ENCODE measurements at regions not wholly inside any gene's neighbourhood (a gene's known extent, or its start where the extent isn't known, plus 50 kb on each side); places are given as distances from the start of the nearest gene placed in this dataset.
"Not testable (repeated sequence)": the region's sequence is repeated elsewhere in the genome, so short reads cannot be mapped to it uniquely, and the experiment has no call there.

DNA sequence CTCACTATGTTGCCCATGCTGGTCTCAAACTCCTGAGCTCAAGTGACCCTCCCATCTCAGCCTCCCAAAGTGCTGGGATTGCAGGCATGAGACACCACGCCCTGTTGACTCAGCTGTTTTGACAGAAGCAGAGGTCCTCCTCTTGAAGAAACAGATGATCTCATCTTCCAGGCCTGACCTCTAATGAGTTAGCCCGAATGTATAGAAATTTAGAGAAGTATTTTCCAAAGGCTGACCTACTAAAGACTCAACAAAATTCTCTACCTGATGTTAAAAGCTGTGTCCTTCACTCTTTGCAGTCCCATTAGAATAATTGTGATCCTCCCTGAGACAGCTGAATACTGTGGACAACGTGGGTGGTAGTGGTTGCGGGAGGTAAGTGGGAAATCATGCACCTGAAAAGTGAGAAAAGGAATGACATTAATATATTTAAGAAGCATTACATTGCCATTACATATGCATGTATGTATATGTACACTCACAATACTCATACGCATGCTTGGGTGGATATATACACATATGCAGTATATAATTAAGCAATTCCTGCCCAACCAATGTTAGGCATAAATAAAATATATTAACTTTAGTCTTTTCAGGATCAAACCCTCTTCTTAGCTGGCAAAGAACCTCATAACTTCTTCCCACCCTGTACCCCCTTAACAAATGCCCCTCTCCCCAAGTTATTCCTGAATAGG lies 204.6 kb upstream of the NR2F2 start:
- Mint-ChIP-seq H3K27me3 (ENCODE audit: low read depth) (no peaks in the 10 kb centered on the region), H3K27ac (no peak overlapping the region), H3K4me3 (no peak overlapping the region), H3K4me1 (ENCODE audit: low read depth) (no peaks in the 10 kb centered on the region), H3K9me3 (no peaks in the 10 kb centered on the region), H3K36me3 (ENCODE audit: low read depth) (no peaks in the 10 kb centered on the region)

- Mint-ChIP-seq H3K4me1 (ENCODE audit: low read depth) (no peaks in the 10 kb centered on the region), H3K9me3 (no peaks in the 10 kb centered on the region), H3K4me3 (no peak overlapping the region), H3K27ac (no peak overlapping the region), H3K36me3 (ENCODE audit: low read depth) (no peaks in the 10 kb centered on the region), H3K27me3 (ENCODE audit: low read depth) (no peaks in the 10 kb centered on the region)
These were observed 203.6 kb upstream of the NR2F2 start for GRCh38 chr15:96126859-96127258.

GRCh38 chr15:96130734-96131133 lies 199.8 kb upstream of the NR2F2 start:
- Mint-ChIP-seq H3K4me1 (ENCODE audit: low read depth) (no peaks in the 10 kb centered on the region), H3K36me3 (ENCODE audit: low read depth) (no peaks in the 10 kb centered on the region), H3K4me3 (no peak overlapping the region), H3K27me3 (ENCODE audit: low read depth) (no peaks in the 10 kb centered on the region), H3K27ac (no peak overlapping the region), H3K9me3 (no peaks in the 10 kb centered on the region)

- H3K4me3 Mint-ChIP-seq = no peak overlapping the region
- no peak overlapping the region for H3K27ac Mint-ChIP-seq
- H3K9me3 Mint-ChIP-seq = no peaks in the 10 kb centered on the region
- no peaks in the 10 kb centered on the region for H3K4me1 Mint-ChIP-seq (ENCODE audit: low read depth)
- H3K36me3 Mint-ChIP-seq (ENCODE audit: low read depth) = no peaks in the 10 kb centered on the region
- H3K27me3 Mint-ChIP-seq (ENCODE audit: low read depth) = no peaks in the 10 kb centered on the region
These were observed 198.4 kb upstream of the NR2F2 start for GRCh38 chr15:96132126-96132525.

DNA sequence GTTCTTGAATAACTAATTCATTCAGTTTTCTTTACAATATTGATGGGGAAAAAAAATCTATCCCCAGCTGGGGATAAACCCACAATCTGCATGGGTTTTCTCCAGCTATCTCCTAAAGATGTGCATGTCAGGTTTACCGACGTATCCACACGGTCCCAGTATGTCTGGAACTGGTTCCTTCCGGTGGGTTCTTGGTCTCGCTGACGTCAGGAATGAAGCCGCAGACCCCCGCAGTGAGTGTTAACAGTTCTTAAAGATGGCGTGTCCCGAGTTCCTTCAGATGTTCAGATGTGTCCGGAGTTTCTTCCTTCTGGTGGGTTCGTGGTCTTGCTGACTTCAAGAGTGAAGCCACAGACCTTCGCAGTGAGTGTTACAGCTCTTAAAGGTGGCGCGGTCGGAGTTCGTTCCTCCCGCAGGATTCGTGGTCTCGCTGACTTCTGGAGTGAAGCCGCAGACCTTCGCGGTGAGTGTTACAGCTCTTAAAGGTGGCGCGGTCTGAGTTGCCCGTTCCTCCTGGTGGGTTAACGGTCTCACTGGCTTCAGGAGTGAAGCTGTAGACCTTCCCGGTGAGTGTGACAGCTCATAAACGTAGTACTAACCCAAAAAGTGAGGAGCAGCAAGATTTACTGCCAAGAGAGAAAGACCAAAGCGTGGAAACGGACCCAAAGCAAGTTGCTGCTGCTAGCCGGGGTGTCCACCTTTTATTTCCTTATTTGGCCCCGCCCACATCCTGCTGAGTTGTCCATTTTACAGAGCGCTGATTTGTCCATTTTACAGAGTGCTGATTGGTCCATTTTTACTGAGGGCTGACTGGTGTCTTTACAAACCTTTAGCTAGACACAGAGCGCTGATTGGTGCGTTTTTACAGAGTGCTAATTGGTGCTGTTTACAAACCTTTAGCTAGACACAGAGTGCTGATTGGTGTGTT lies 195.1 kb upstream of the NR2F2 start:
- no peaks in the 10 kb centered on the region for H3K4me1 Mint-ChIP-seq (ENCODE audit: low read depth)
- H3K27me3 Mint-ChIP-seq (ENCODE audit: low read depth) = no peaks in the 10 kb centered on the region
- H3K9me3 Mint-ChIP-seq = peaks cover 4% of the 10 kb centered on the region
- H3K4me3 Mint-ChIP-seq = no peak overlapping the region
- H3K36me3 Mint-ChIP-seq (ENCODE audit: low read depth) = no peaks in the 10 kb centered on the region
- H3K27ac Mint-ChIP-seq = no peak overlapping the region

- H3K4me1 Mint-ChIP-seq (ENCODE audit: low read depth) = no peaks in the 10 kb centered on the region
- no peaks in the 10 kb centered on the region for H3K27me3 Mint-ChIP-seq (ENCODE audit: low read depth)
- H3K4me3 Mint-ChIP-seq = no peak overlapping the region
- H3K9me3 Mint-ChIP-seq = peaks cover 4% of the 10 kb centered on the region
- H3K27ac Mint-ChIP-seq = no peak overlapping the region
- H3K36me3 Mint-ChIP-seq (ENCODE audit: low read depth) = no peaks in the 10 kb centered on the region
These were observed 191.5 kb upstream of the NR2F2 start for GRCh38 chr15:96138985-96139384.

DNA sequence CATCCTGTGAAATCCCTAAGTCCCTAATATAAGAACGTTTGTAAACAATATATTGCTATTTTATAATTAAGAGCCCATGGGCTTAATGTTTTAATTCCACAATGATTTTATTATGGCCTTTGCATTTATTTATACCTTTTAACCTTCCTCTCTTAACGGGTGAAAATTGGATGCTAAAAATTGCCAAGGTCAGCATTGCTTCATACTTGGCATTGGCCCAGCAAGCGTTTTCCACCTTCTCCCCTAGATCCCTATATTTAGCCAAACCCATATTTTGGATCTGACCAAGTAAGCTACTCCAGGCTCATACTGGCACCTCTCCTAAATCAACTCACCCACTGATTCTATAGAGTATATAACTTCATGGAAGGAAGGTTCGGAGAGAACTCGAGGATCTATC lies 188.0 kb upstream of the NR2F2 start:
- no peaks in the 10 kb centered on the region for H3K4me1 Mint-ChIP-seq (ENCODE audit: low read depth)
- H3K36me3 Mint-ChIP-seq (ENCODE audit: low read depth) = no peaks in the 10 kb centered on the region
- H3K9me3 Mint-ChIP-seq = peaks cover 4% of the 10 kb centered on the region
- no peak overlapping the region for H3K27ac Mint-ChIP-seq
- H3K27me3 Mint-ChIP-seq (ENCODE audit: low read depth) = no peaks in the 10 kb centered on the region
- H3K4me3 Mint-ChIP-seq = no peak overlapping the region

DNA sequence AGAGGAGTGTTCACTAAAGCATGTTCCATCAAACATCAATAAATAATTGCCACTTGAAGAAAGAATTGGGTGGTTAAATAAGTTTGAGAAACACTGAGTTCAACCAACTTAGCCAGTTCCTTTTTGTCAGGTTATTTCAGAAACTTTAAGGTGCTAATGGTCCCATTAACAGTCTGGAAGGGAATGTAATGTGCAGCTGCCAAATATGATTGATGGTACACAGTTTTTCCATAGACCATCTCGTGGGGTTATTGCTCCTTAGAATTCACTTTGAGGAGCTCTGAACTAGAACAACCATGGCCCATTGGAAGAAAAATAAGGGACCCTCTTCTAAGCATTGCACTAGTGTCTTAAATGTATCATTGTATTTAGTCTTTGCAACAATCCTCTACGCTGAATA lies 185.8 kb upstream of the NR2F2 start:
- H3K4me3 Mint-ChIP-seq = no peak overlapping the region
- no peaks in the 10 kb centered on the region for H3K36me3 Mint-ChIP-seq (ENCODE audit: low read depth)
- H3K4me1 Mint-ChIP-seq (ENCODE audit: low read depth) = no peaks in the 10 kb centered on the region
- H3K27ac Mint-ChIP-seq = no peak overlapping the region
- no peaks in the 10 kb centered on the region for H3K27me3 Mint-ChIP-seq (ENCODE audit: low read depth)
- no peaks in the 10 kb centered on the region for H3K9me3 Mint-ChIP-seq

GRCh38 chr15:96146726-96147125 lies 183.8 kb upstream of the NR2F2 start:
- Mint-ChIP-seq H3K9me3 (no peaks in the 10 kb centered on the region), H3K27me3 (ENCODE audit: low read depth) (no peaks in the 10 kb centered on the region), H3K4me1 (ENCODE audit: low read depth) (no peaks in the 10 kb centered on the region), H3K27ac (no peak overlapping the region), H3K36me3 (ENCODE audit: low read depth) (no peaks in the 10 kb centered on the region), H3K4me3 (no peak overlapping the region)

GRCh38 chr15:96147267-96147666 lies 183.2 kb upstream of the NR2F2 start:
- Mint-ChIP-seq H3K36me3 (ENCODE audit: low read depth) (no peaks in the 10 kb centered on the region), H3K9me3 (no peaks in the 10 kb centered on the region)

GRCh38 chr15:96150254-96150653 lies 180.2 kb upstream of the NR2F2 start:
- H3K4me3 Mint-ChIP-seq = no peak overlapping the region
- H3K27ac Mint-ChIP-seq = no peak overlapping the region
- H3K36me3 Mint-ChIP-seq (ENCODE audit: low read depth) = no peaks in the 10 kb centered on the region
- H3K4me1 Mint-ChIP-seq (ENCODE audit: low read depth) = no peaks in the 10 kb centered on the region
- no peaks in the 10 kb centered on the region for H3K9me3 Mint-ChIP-seq
- no peaks in the 10 kb centered on the region for H3K27me3 Mint-ChIP-seq (ENCODE audit: low read depth)

More at GRCh38 chr15:96147267-96147666, 183.2 kb upstream of the NR2F2 start:
- Mint-ChIP-seq H3K27me3 (ENCODE audit: low read depth) (no peaks in the 10 kb centered on the region), H3K27ac (no peak overlapping the region), H3K4me1 (ENCODE audit: low read depth) (no peaks in the 10 kb centered on the region), H3K4me3 (no peak overlapping the region)

DNA sequence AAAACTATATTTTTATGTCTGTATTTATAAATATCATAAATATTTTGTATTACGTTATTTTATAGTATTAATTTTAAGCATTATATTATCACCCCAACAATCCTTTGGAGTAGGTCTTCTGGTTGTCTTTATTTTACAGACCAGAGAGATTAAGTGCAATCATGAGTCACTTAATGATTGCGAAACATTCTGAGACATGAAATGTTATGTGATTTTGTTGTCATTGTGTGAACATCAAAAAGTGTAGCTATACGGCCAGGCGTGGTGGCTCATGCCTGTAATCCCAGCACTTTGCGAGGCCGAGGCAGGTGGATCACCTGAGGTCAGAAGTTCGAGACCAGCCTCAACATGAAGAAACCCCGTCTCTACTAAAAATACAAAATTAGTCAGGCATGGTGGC lies 178.8 kb upstream of the NR2F2 start:
- H3K4me3 Mint-ChIP-seq; H3K9me3 Mint-ChIP-seq; H3K36me3 Mint-ChIP-seq (ENCODE audit: low read depth); H3K4me1 Mint-ChIP-seq (ENCODE audit: low read depth); H3K27me3 Mint-ChIP-seq (ENCODE audit: low read depth); H3K27ac Mint-ChIP-seq: not testable (repeated sequence)

- Mint-ChIP-seq H3K36me3 (ENCODE audit: low read depth) (no peaks in the 10 kb centered on the region), H3K27ac (no peak overlapping the region), H3K9me3 (no peaks in the 10 kb centered on the region), H3K4me3 (no peak overlapping the region), H3K27me3 (ENCODE audit: low read depth) (no peaks in the 10 kb centered on the region), H3K4me1 (ENCODE audit: low read depth) (no peaks in the 10 kb centered on the region)
These were observed 176.6 kb upstream of the NR2F2 start for GRCh38 chr15:96153929-96154328.

- no peak overlapping the region for H3K4me3 Mint-ChIP-seq
- no peak overlapping the region for H3K27ac Mint-ChIP-seq
- H3K36me3 Mint-ChIP-seq (ENCODE audit: low read depth) = no peaks in the 10 kb centered on the region
- H3K27me3 Mint-ChIP-seq (ENCODE audit: low read depth) = no peaks in the 10 kb centered on the region
- no peaks in the 10 kb centered on the region for H3K4me1 Mint-ChIP-seq (ENCODE audit: low read depth)
- no peaks in the 10 kb centered on the region for H3K9me3 Mint-ChIP-seq
These were observed 171.6 kb upstream of the NR2F2 start for GRCh38 chr15:96158938-96159337.

- H3K27me3 Mint-ChIP-seq (ENCODE audit: low read depth) = no peaks in the 10 kb centered on the region
- H3K27ac Mint-ChIP-seq = no peak overlapping the region
- no peaks in the 10 kb centered on the region for H3K9me3 Mint-ChIP-seq
- H3K4me3 Mint-ChIP-seq = no peak overlapping the region
- H3K36me3 Mint-ChIP-seq (ENCODE audit: low read depth) = no peaks in the 10 kb centered on the region
- H3K4me1 Mint-ChIP-seq (ENCODE audit: low read depth) = no peaks in the 10 kb centered on the region
These were observed 170.2 kb upstream of the NR2F2 start for GRCh38 chr15:96160269-96160668.
